Mononuclear cell (primary cell): ENCODE measurements at regions not wholly inside any gene's neighbourhood (a gene's known extent, or its start where the extent isn't known, plus 50 kb on each side); places are given as distances from the start of the nearest gene placed in this dataset.

Source experiments
- H3K27me3 ChIP-seq: 2 replicates; pipeline ENCODE4 v1.6.0; 2011; ENCODE audit warnings: low read length, control low read depth; ENCODE audit not compliant: insufficient read depth
- H3K4me1 ChIP-seq: 2 replicates; pipeline ENCODE4 v1.5.1; 2011; ENCODE audit warnings: mild to moderate bottlenecking, low read length, control low read depth; ENCODE audit not compliant: insufficient read depth
- H3K4me3 ChIP-seq: 2 replicates; pipeline ENCODE4 v1.5.1; 2011; ENCODE audit warnings: mild to moderate bottlenecking, low read length, moderate library complexity
- H3K9me3 ChIP-seq: 2 replicates; pipeline ENCODE4 v1.5.1; 2011; ENCODE audit warnings: low read depth, mild to moderate bottlenecking, control low read depth, low read length

GRCh38 chr5:167999182-167999581 lies 292.3 kb upstream of the WWC1 start:
- Histone ChIP-seq H3K4me1 (no peaks in the 10 kb centered on the region), H3K9me3 (no peaks in the 10 kb centered on the region), H3K27me3 (no peaks in the 10 kb centered on the region), H3K4me3 (no peak overlapping the region)

GRCh38 chr5:168001318-168001717 lies 290.1 kb upstream of the WWC1 start:
- H3K9me3 ChIP-seq, result no peaks in the 10 kb centered on the region
- H3K4me1 ChIP-seq, result no peaks in the 10 kb centered on the region
- no peak overlapping the region for H3K4me3 ChIP-seq
- no peaks in the 10 kb centered on the region for H3K27me3 ChIP-seq

GRCh38 chr5:168002116-168002515 lies 289.3 kb upstream of the WWC1 start:
- no peak overlapping the region for H3K4me3 ChIP-seq
- no peaks in the 10 kb centered on the region for H3K4me1 ChIP-seq
- H3K9me3 ChIP-seq, result no peaks in the 10 kb centered on the region
- H3K27me3 ChIP-seq, result no peaks in the 10 kb centered on the region

GRCh38 chr5:168005093-168005492 lies 286.4 kb upstream of the WWC1 start:
- no peaks in the 10 kb centered on the region for H3K27me3 ChIP-seq
- H3K9me3 ChIP-seq, result no peaks in the 10 kb centered on the region
- H3K4me1 ChIP-seq, result no peaks in the 10 kb centered on the region
- no peak overlapping the region for H3K4me3 ChIP-seq

GRCh38 chr5:168005936-168006335 lies 285.5 kb upstream of the WWC1 start:
- Histone ChIP-seq H3K27me3 (no peaks in the 10 kb centered on the region), H3K4me1 (no peaks in the 10 kb centered on the region), H3K9me3 (no peaks in the 10 kb centered on the region), H3K4me3 (no peak overlapping the region)

GRCh38 chr5:168006456-168007130 lies 284.9 kb upstream of the WWC1 start:
- Histone ChIP-seq H3K27me3 (no peaks in the 10 kb centered on the region), H3K9me3 (no peaks in the 10 kb centered on the region), H3K4me1 (no peaks in the 10 kb centered on the region), H3K4me3 (no peak overlapping the region)

- Histone ChIP-seq H3K4me1 (no peaks in the 10 kb centered on the region), H3K4me3 (no peak overlapping the region), H3K27me3 (no peaks in the 10 kb centered on the region), H3K9me3 (no peaks in the 10 kb centered on the region)
Observed at GRCh38 chr5:168007286-168007685, 284.2 kb upstream of the WWC1 start.

- no peaks in the 10 kb centered on the region for H3K9me3 ChIP-seq
- H3K27me3 ChIP-seq, result no peaks in the 10 kb centered on the region
- no peak overlapping the region for H3K4me3 ChIP-seq
Observed at GRCh38 chr5:168008555-168008954, 282.9 kb upstream of the WWC1 start.

GRCh38 chr5:168011096-168011495 lies 280.3 kb upstream of the WWC1 start:
- Histone ChIP-seq H3K27me3 (no peaks in the 10 kb centered on the region), H3K4me3 (no peak overlapping the region), H3K4me1 (no peaks in the 10 kb centered on the region), H3K9me3 (no peaks in the 10 kb centered on the region)

More at GRCh38 chr5:168008555-168008954, 282.9 kb upstream of the WWC1 start:
- no peaks in the 10 kb centered on the region for H3K4me1 ChIP-seq

GRCh38 chr5:168012006-168012405 lies 279.4 kb upstream of the WWC1 start:
- Histone ChIP-seq H3K4me1 (no peaks in the 10 kb centered on the region), H3K27me3 (no peaks in the 10 kb centered on the region), H3K9me3 (no peaks in the 10 kb centered on the region), H3K4me3 (no peak overlapping the region)

GRCh38 chr5:168013546-168013945 lies 277.9 kb upstream of the WWC1 start:
- H3K9me3 ChIP-seq, result no peaks in the 10 kb centered on the region
- H3K4me1 ChIP-seq, result no peaks in the 10 kb centered on the region
- H3K4me3 ChIP-seq, result no peak overlapping the region
- H3K27me3 ChIP-seq, result no peaks in the 10 kb centered on the region

GRCh38 chr5:168014433-168015123 lies 276.9 kb upstream of the WWC1 start:
- no peaks in the 10 kb centered on the region for H3K4me1 ChIP-seq
- no peak overlapping the region for H3K4me3 ChIP-seq

GRCh38 chr5:168015506-168015905 lies 275.9 kb upstream of the WWC1 start:
- H3K27me3 ChIP-seq, result peaks cover 4% of the 10 kb centered on the region
- H3K4me3 ChIP-seq, result no peak overlapping the region
- no peaks in the 10 kb centered on the region for H3K9me3 ChIP-seq
- no peaks in the 10 kb centered on the region for H3K4me1 ChIP-seq

More at GRCh38 chr5:168014433-168015123, 276.9 kb upstream of the WWC1 start:
- Histone ChIP-seq H3K27me3 (no peaks in the 10 kb centered on the region), H3K9me3 (no peaks in the 10 kb centered on the region)

GRCh38 chr5:168017313-168017712 lies 274.1 kb upstream of the WWC1 start:
- Histone ChIP-seq H3K4me1 (no peaks in the 10 kb centered on the region), H3K9me3 (no peaks in the 10 kb centered on the region), H3K4me3 (no peak overlapping the region), H3K27me3 (peaks cover 4% of the 10 kb centered on the region)

GRCh38 chr5:168019143-168019542 lies 272.3 kb upstream of the WWC1 start:
- Histone ChIP-seq H3K9me3 (no peaks in the 10 kb centered on the region), H3K4me3 (no peak overlapping the region), H3K27me3 (peaks cover 4% of the 10 kb centered on the region), H3K4me1 (no peaks in the 10 kb centered on the region)
